ENCODE measurements at regions not wholly inside any gene's neighbourhood (a gene's known extent, or its start where the extent isn't known, plus 50 kb on each side); places are given as distances from the start of the nearest gene placed in this dataset.

DNA sequence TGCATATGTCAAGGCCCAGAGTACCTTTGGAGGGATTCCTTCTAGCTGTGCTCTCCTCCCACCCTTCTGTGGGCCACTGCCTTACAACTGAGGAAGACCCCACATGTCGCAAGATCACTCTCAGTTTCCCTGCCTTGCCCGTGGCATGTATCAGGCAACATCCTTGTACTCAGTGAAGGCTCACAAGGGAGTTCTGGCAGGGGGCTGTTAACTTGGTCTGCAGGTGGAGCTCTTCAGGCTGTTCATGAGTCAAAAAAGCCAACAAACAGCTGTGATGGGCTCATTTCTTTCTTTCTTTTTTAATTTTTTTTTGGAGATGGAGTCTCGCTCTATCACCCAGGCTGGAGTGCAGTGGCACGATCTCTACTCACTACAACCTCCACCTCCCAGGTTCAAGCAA is 513.0 kb upstream of the ANKRD30A start:
- Histone ChIP-seq H3K4me3 (ENCODE audit: low read length) (no peak overlapping the region), H3K4me1 (ENCODE audit: control insufficient read depth, insufficient read depth, low read length) (no peaks in the 10 kb centered on the region), H3K36me3 (ENCODE audit: control insufficient read depth, insufficient read depth, low read length) (no peaks in the 10 kb centered on the region), H3K27me3 (ENCODE audit: control insufficient read depth, insufficient read depth, low read length) (no peaks in the 10 kb centered on the region), H3K27ac (ENCODE audit: low read length) (no peak overlapping the region), H3K9me3 (ENCODE audit: control insufficient read depth, insufficient read depth, low read length) (no peaks in the 10 kb centered on the region)
- TF ChIP-seq, protein P1, sequence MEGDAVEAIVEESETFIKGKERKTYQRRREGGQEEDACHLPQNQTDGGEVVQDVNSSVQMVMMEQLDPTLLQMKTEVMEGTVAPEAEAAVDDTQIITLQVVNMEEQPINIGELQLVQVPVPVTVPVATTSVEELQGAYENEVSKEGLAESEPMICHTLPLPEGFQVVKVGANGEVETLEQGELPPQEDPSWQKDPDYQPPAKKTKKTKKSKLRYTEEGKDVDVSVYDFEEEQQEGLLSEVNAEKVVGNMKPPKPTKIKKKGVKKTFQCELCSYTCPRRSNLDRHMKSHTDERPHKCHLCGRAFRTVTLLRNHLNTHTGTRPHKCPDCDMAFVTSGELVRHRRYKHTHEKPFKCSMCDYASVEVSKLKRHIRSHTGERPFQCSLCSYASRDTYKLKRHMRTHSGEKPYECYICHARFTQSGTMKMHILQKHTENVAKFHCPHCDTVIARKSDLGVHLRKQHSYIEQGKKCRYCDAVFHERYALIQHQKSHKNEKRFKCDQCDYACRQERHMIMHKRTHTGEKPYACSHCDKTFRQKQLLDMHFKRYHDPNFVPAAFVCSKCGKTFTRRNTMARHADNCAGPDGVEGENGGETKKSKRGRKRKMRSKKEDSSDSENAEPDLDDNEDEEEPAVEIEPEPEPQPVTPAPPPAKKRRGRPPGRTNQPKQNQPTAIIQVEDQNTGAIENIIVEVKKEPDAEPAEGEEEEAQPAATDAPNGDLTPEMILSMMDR (IDR thresholded peaks at IDR 0.05): no peak
- DNase-seq (no peak), ATAC-seq (no peak)
- H3K4me3 Mint-ChIP-seq: no peak overlapping the region
- no peaks in the 10 kb centered on the region for H3K36me3 Mint-ChIP-seq
- intact Hi-C loops (cut with micrococcal nuclease): no loop called here
- H3K27me3 Mint-ChIP-seq (ENCODE audit: low read depth in 2 of 2): no peaks in the 10 kb centered on the region
- H3K27ac Mint-ChIP-seq: no peak overlapping the region
- no peaks in the 10 kb centered on the region for H3K4me1 Mint-ChIP-seq
- WGBS (ENCODE audit: insufficient coverage): 93% methylated on average over 4 of the region's 4 CpGs
- H3K9me3 Mint-ChIP-seq: no peaks in the 10 kb centered on the region

DNA sequence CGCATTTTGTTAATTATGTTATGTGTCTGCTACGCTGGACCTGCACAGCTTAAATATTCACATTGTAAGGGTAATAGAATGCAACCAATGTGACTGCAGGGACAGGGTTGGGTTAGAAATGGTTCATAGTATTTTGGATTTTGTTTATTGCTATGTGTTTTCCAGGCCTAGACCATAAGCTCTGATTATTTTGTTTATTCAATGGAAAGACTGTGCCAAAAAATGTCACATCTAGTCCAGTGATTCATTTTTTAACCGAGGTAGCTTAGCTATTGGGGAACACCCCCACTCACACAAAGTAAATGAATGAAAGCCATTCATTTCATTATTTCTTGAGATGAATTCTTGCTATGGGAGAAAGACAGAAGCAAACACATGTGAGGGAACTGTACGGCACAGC is 516.5 kb upstream of the ANKRD30A start:
- Mint-ChIP-seq H3K27me3 (ENCODE audit: low read depth in 2 of 2) (no peaks in the 10 kb centered on the region), H3K36me3 (no peaks in the 10 kb centered on the region), H3K27ac (no peak overlapping the region), H3K4me3 (no peak overlapping the region), H3K9me3 (no peaks in the 10 kb centered on the region), H3K4me1 (no peaks in the 10 kb centered on the region)
- 94% methylated on average over 3 of the region's 4 CpGs for WGBS (ENCODE audit: insufficient coverage)
- Histone ChIP-seq H3K36me3 (ENCODE audit: control insufficient read depth, insufficient read depth, low read length) (no peaks in the 10 kb centered on the region), H3K27ac (ENCODE audit: low read length) (no peak overlapping the region), H3K4me1 (ENCODE audit: control insufficient read depth, insufficient read depth, low read length) (no peaks in the 10 kb centered on the region), H3K27me3 (ENCODE audit: control insufficient read depth, insufficient read depth, low read length) (no peaks in the 10 kb centered on the region), H3K4me3 (ENCODE audit: low read length) (no peak overlapping the region), H3K9me3 (ENCODE audit: control insufficient read depth, insufficient read depth, low read length) (no peaks in the 10 kb centered on the region)
- TF ChIP-seq, protein P1 (IDR thresholded peaks at IDR 0.05): no peak
- intact Hi-C loops (cut with micrococcal nuclease): no loop called here
- DNase-seq (no peak), ATAC-seq (no peak)

DNA sequence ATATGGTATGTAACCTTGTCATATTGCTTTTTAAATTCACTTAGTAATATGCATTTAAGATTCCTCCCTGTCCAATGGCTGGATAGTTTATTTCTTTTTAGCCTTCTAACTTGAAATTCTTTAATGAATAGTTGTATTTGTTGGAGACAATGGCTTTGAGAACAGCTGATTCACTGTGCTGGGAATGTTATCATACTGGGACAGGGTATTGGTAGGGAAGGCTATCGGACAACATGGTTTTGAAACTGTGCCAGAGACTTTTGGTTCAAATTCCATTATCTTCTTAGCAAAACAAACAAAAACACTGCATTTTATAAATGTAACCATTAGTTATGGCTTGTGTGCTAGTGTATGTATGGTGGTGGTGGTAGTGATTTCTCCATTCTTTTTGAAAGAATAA is 517.1 kb upstream of the ANKRD30A start:
- DNase-seq (no peak), ATAC-seq (no peak)
- Mint-ChIP-seq H3K27ac (no peak overlapping the region), H3K36me3 (no peaks in the 10 kb centered on the region), H3K4me3 (no peak overlapping the region), H3K4me1 (no peaks in the 10 kb centered on the region), H3K27me3 (ENCODE audit: low read depth in 2 of 2) (no peaks in the 10 kb centered on the region), H3K9me3 (no peaks in the 10 kb centered on the region)
- H3K4me1 ChIP-seq (ENCODE audit: control insufficient read depth, insufficient read depth, low read length): no peaks in the 10 kb centered on the region
- no CpG with 5 or more reads among the region's 1 CpG for WGBS (ENCODE audit: insufficient coverage)
- no peaks in the 10 kb centered on the region for H3K36me3 ChIP-seq (ENCODE audit: control insufficient read depth, insufficient read depth, low read length)
- H3K27ac ChIP-seq (ENCODE audit: low read length): no peak overlapping the region
- H3K27me3 ChIP-seq (ENCODE audit: control insufficient read depth, insufficient read depth, low read length): no peaks in the 10 kb centered on the region
- TF ChIP-seq, protein P1 (IDR thresholded peaks at IDR 0.05): no peak
- H3K4me3 ChIP-seq (ENCODE audit: low read length): no peak overlapping the region
- intact Hi-C loops (cut with micrococcal nuclease): no loop called here
- no peaks in the 10 kb centered on the region for H3K9me3 ChIP-seq (ENCODE audit: control insufficient read depth, insufficient read depth, low read length)

DNA sequence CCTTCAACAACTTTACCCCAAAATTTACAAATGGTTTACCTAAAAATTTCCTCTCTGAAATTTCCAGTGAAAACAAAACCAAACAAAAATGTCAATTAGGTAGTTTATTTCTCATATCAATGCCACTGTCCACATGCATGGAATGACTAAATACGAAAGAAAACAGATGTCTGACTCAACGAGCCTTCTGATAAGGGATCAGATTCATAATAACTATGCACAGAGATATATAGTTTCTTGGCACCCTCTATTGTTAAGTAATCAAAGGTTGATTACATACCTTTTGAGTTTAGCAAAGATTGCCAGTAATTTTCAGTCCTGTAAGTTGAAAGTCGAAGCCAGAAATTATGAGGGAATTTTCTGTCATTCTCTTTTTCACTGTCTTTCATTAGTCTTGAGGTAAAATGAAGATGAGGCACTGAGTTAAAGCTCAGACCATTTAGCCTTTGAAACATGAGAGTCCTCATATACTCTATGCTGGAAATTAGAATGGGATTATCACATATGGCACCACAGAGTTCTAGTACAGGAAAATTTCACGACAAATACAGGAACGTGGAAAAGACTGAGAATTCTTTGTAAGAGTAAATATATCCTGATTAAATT is 519.1 kb upstream of the ANKRD30A start:
- no peaks in the 10 kb centered on the region for H3K9me3 ChIP-seq (ENCODE audit: control insufficient read depth, insufficient read depth, low read length)
- no peaks in the 10 kb centered on the region for H3K36me3 ChIP-seq (ENCODE audit: control insufficient read depth, insufficient read depth, low read length)
- TF ChIP-seq, protein P1 (IDR thresholded peaks at IDR 0.05): no peak
- Mint-ChIP-seq H3K9me3 (no peaks in the 10 kb centered on the region), H3K27ac (no peak overlapping the region), H3K4me3 (no peak overlapping the region), H3K27me3 (ENCODE audit: low read depth in 2 of 2) (no peaks in the 10 kb centered on the region), H3K36me3 (no peaks in the 10 kb centered on the region), H3K4me1 (no peaks in the 10 kb centered on the region)
- WGBS (ENCODE audit: insufficient coverage): 66% methylated on average over 3 of the region's 5 CpGs
- no peak for ATAC-seq
- no peak overlapping the region for H3K4me3 ChIP-seq (ENCODE audit: low read length)
- no peak for DNase-seq
- intact Hi-C loops (cut with micrococcal nuclease): no loop called here
- no peak overlapping the region for H3K27ac ChIP-seq (ENCODE audit: low read length)
- no peaks in the 10 kb centered on the region for H3K27me3 ChIP-seq (ENCODE audit: control insufficient read depth, insufficient read depth, low read length)
- no peaks in the 10 kb centered on the region for H3K4me1 ChIP-seq (ENCODE audit: control insufficient read depth, insufficient read depth, low read length)

Measured in natural killer cell (primary cell).